ENCODE measurements at regions not wholly inside any gene's neighbourhood (a gene's known extent, or its start where the extent isn't known, plus 50 kb on each side); places are given as distances from the start of the nearest gene placed in this dataset.

DNA sequence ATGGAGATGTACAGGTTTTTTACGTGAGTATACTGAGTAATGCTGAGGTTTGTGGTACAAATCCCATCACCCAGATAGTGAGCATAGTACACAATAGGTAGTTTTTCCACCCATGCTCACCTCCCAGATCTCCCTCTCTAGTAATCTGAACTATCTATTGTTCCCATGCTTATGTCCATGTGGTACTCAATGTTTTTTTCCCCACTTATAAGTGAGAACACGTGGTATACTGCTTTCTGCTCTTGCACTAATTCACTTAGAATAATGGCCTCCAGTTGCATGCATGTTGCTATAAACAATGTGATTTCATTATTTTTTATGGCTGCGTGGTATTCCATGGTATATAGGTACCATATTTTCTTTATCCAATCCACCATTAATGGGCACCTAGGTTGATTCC, 593.9 kb downstream of the ANXA1 start (continued):
- TF ChIP-seq, protein P1, sequence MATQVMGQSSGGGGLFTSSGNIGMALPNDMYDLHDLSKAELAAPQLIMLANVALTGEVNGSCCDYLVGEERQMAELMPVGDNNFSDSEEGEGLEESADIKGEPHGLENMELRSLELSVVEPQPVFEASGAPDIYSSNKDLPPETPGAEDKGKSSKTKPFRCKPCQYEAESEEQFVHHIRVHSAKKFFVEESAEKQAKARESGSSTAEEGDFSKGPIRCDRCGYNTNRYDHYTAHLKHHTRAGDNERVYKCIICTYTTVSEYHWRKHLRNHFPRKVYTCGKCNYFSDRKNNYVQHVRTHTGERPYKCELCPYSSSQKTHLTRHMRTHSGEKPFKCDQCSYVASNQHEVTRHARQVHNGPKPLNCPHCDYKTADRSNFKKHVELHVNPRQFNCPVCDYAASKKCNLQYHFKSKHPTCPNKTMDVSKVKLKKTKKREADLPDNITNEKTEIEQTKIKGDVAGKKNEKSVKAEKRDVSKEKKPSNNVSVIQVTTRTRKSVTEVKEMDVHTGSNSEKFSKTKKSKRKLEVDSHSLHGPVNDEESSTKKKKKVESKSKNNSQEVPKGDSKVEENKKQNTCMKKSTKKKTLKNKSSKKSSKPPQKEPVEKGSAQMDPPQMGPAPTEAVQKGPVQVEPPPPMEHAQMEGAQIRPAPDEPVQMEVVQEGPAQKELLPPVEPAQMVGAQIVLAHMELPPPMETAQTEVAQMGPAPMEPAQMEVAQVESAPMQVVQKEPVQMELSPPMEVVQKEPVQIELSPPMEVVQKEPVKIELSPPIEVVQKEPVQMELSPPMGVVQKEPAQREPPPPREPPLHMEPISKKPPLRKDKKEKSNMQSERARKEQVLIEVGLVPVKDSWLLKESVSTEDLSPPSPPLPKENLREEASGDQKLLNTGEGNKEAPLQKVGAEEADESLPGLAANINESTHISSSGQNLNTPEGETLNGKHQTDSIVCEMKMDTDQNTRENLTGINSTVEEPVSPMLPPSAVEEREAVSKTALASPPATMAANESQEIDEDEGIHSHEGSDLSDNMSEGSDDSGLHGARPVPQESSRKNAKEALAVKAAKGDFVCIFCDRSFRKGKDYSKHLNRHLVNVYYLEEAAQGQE (IDR thresholded peaks at IDR 0.05; ENCODE audit: unreplicated experiment), result no peak
- TF ChIP-seq CREB1 (CRISPR knock-in tag; IDR thresholded peaks at IDR 0.05; ENCODE audit: low read depth) (no peak), ZNF114 (CRISPR knock-in tag; IDR thresholded peaks at IDR 0.05) (no peak), STAT1 (IDR thresholded peaks at IDR 0.05; ENCODE audit: unreplicated experiment) (no peak), EZH2 (IDR thresholded peaks at IDR 0.05; ENCODE audit: low read depth, unreplicated experiment) (no peak), EZH2phosphoT487 (IDR thresholded peaks at IDR 0.05; ENCODE audit: unreplicated experiment) (no peak)
- TF ChIP-seq, protein P2, sequence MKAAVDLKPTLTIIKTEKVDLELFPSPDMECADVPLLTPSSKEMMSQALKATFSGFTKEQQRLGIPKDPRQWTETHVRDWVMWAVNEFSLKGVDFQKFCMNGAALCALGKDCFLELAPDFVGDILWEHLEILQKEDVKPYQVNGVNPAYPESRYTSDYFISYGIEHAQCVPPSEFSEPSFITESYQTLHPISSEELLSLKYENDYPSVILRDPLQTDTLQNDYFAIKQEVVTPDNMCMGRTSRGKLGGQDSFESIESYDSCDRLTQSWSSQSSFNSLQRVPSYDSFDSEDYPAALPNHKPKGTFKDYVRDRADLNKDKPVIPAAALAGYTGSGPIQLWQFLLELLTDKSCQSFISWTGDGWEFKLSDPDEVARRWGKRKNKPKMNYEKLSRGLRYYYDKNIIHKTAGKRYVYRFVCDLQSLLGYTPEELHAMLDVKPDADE (IDR thresholded peaks at IDR 0.05), result no peak

DNA sequence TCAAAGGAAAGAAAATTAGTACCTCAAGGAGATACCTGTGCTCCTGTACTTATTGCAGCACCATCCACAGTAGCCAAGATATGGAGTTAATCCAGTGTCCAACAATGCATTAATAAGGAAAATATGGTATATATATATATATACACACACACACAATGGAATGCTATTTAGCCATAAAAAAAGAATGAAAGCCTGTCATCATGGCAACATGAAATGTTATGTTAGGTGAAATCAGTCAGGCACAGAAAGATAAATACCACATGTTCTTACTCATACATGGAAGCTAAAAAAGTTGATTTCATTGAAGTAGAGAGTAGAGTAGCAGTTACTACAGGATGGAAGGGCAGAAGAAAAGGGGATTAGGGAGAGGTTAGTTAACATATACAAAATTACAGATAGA, 601.5 kb downstream of the ANXA1 start:
- Histone ChIP-seq H3K36me3 (ENCODE audit: insufficient read depth) (no peaks in the 10 kb centered on the region), H4K20me1 (replicated peaks; ENCODE audit: insufficient read depth) (no peaks in the 10 kb centered on the region), H3K4me1 (ENCODE audit: insufficient read depth) (no peaks in the 10 kb centered on the region), H3K27ac (ENCODE audit: low read depth) (no peak overlapping the region), H3K79me2 (replicated peaks; ENCODE audit: insufficient read depth) (no peaks in the 10 kb centered on the region), H3K4me3 (no peak overlapping the region), H3F3A (replicated peaks; ENCODE audit: low read depth) (no peaks in the 10 kb centered on the region), H3K9me2 (ENCODE audit: insufficient read depth) (no peaks in the 10 kb centered on the region; the same call in 1 of the 2 replicates), H3K4me2 (no peak overlapping the region), H3K27me3 (ENCODE audit: insufficient read depth) (no peaks in the 10 kb centered on the region), H2AFZ (no peak overlapping the region)
- no peaks in the 10 kb centered on the region for H3K9me3 Mint-ChIP-seq
- DNase-seq (ENCODE audit: low spot score) (no peak), ATAC-seq (no peak)
- H3K27ac Mint-ChIP-seq, result no peak overlapping the region
- no peaks in the 10 kb centered on the region for H3K36me3 Mint-ChIP-seq (ENCODE audit: low read depth)
- no peaks in the 10 kb centered on the region for H3K27me3 Mint-ChIP-seq (ENCODE audit: insufficient read depth, low read depth, poor library complexity)
- no peak overlapping the region for H3K4me3 Mint-ChIP-seq
- H3K4me1 Mint-ChIP-seq, result no peaks in the 10 kb centered on the region
- TF ChIP-seq, protein P3, sequence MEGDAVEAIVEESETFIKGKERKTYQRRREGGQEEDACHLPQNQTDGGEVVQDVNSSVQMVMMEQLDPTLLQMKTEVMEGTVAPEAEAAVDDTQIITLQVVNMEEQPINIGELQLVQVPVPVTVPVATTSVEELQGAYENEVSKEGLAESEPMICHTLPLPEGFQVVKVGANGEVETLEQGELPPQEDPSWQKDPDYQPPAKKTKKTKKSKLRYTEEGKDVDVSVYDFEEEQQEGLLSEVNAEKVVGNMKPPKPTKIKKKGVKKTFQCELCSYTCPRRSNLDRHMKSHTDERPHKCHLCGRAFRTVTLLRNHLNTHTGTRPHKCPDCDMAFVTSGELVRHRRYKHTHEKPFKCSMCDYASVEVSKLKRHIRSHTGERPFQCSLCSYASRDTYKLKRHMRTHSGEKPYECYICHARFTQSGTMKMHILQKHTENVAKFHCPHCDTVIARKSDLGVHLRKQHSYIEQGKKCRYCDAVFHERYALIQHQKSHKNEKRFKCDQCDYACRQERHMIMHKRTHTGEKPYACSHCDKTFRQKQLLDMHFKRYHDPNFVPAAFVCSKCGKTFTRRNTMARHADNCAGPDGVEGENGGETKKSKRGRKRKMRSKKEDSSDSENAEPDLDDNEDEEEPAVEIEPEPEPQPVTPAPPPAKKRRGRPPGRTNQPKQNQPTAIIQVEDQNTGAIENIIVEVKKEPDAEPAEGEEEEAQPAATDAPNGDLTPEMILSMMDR (conservative IDR thresholded peaks at IDR 0.05; ENCODE audit: low read depth in 2 of 2), result no peak
- TF ChIP-seq, protein P1 (IDR thresholded peaks at IDR 0.05; ENCODE audit: unreplicated experiment), result no peak
- no peak for TF ChIP-seq JUNB (IDR thresholded peaks at IDR 0.05; ENCODE audit: unreplicated experiment)
- TF ChIP-seq ZNF331 (CRISPR knock-in tag; IDR thresholded peaks at IDR 0.05; ENCODE audit: low read depth), result no peak
